Activated naive CD4-positive, alpha-beta T cell treated with anti-CD3 and anti-CD28 coated beads, Interleukin-2, amount 50 U/mL, for 72 hours (primary cell): ENCODE measurements at regions not wholly inside any gene's neighbourhood (a gene's known extent, or its start where the extent isn't known, plus 50 kb on each side); places are given as distances from the start of the nearest gene placed in this dataset.
"Not testable (repeated sequence)": the region's sequence is repeated elsewhere in the genome, so short reads cannot be mapped to it uniquely, and the experiment has no call there.

Experiments
- ATAC-seq, 2 donors: fragments of 150-1000 bp; cut with Tn5 transposase; 2 replicates each; pipeline ENCODE4 v1.10.0; 2021; ENCODE audit warnings: mild to moderate bottlenecking in 2 of 2, moderate library complexity in 2 of 2
- DNase-seq, 2 donors: peaks; one replicate each; pipeline ENCODE4 v3.0.0; 2021 to 2022; ENCODE audit warnings: low spot score in 2 of 2
- H3K27ac Mint-ChIP-seq, 2 donors: one replicate each; pipeline ENCODE4 v1.8.0; 2022; ENCODE audit warnings: mild to moderate bottlenecking in 2 of 2, mixed read lengths in 2 of 2
- H3K36me3 Mint-ChIP-seq, 2 donors: one replicate each; pipeline ENCODE4 v1.8.0; 2022; ENCODE audit warnings: mixed read lengths in 2 of 2
- H3K9me3 Mint-ChIP-seq, 2 donors: one replicate each; pipeline ENCODE4 v1.8.0; 2022; ENCODE audit warnings: mixed read lengths in 2 of 2

- peaks cover 10 to 20% of the 10 kb centered on the region in 2 donors for H3K9me3 Mint-ChIP-seq
- no peaks in the 10 kb centered on the region for H3K36me3 Mint-ChIP-seq
- ATAC-seq: no peak
- H3K27ac Mint-ChIP-seq: no peak overlapping the region
- DNase-seq: no peak
Measured at GRCh38 chr2:52463457-52463856, 1304.1 kb upstream of the CHAC2 start.

- Mint-ChIP-seq H3K9me3 (peaks cover 5 to 18% of the 10 kb centered on the region in 2 donors), H3K36me3 (no peaks in the 10 kb centered on the region), H3K27ac (no peak overlapping the region)
- DNase-seq (no peak), ATAC-seq (no peak)
Measured at GRCh38 chr2:52456561-52457377, 1310.8 kb upstream of the CHAC2 start.

GRCh38 chr2:52454962-52455361 is 1312.6 kb upstream of the CHAC2 start:
- ATAC-seq (no peak), DNase-seq (no peak)
- H3K9me3 Mint-ChIP-seq: peaks cover 5 to 18% of the 10 kb centered on the region in 2 donors
- H3K27ac Mint-ChIP-seq: no peak overlapping the region
- H3K36me3 Mint-ChIP-seq: no peaks in the 10 kb centered on the region

- DNase-seq: no peak
- Mint-ChIP-seq H3K36me3 (no peaks in the 10 kb centered on the region), H3K27ac (no peak overlapping the region), H3K9me3 (peaks cover 5 to 18% of the 10 kb centered on the region in 2 donors)
- no peak for ATAC-seq
Measured at GRCh38 chr2:52452201-52452600, 1315.4 kb upstream of the CHAC2 start.

GRCh38 chr2:52445686-52446085 is 1321.9 kb upstream of the CHAC2 start:
- Mint-ChIP-seq H3K9me3 (no peaks in the 10 kb centered on the region), H3K27ac (no peak overlapping the region), H3K36me3 (no peaks in the 10 kb centered on the region)
- DNase-seq: no peak
- no peak for ATAC-seq

GRCh38 chr2:52431352-52431760 is 1336.2 kb upstream of the CHAC2 start:
- ATAC-seq (no peak), DNase-seq (no peak)
- peaks cover 6 to 15% of the 10 kb centered on the region in 2 donors for H3K9me3 Mint-ChIP-seq
- H3K27ac Mint-ChIP-seq: no peak overlapping the region
- H3K36me3 Mint-ChIP-seq: no peaks in the 10 kb centered on the region

- Mint-ChIP-seq H3K9me3 (peaks cover 6 to 15% of the 10 kb centered on the region in 2 donors), H3K36me3 (no peaks in the 10 kb centered on the region), H3K27ac (no peak overlapping the region)
- no peak for ATAC-seq
- DNase-seq: no peak
Measured at GRCh38 chr2:52429740-52430139, 1337.9 kb upstream of the CHAC2 start.

- DNase-seq: no peak
- peaks cover 6 to 15% of the 10 kb centered on the region in 2 donors for H3K9me3 Mint-ChIP-seq
- H3K27ac Mint-ChIP-seq: no peak overlapping the region
- H3K36me3 Mint-ChIP-seq: no peaks in the 10 kb centered on the region
- ATAC-seq: no peak
Measured at GRCh38 chr2:52429171-52429570, 1338.4 kb upstream of the CHAC2 start.

- Mint-ChIP-seq H3K36me3 (no peaks in the 10 kb centered on the region), H3K27ac (no peak overlapping the region), H3K9me3 (peaks cover 6 to 15% of the 10 kb centered on the region in 2 donors)
- DNase-seq (no peak), ATAC-seq (no peak)
Measured at GRCh38 chr2:52428224-52428623, 1339.4 kb upstream of the CHAC2 start.

GRCh38 chr2:52423655-52424054 is 1343.9 kb upstream of the CHAC2 start:
- Mint-ChIP-seq H3K36me3 (no peaks in the 10 kb centered on the region), H3K27ac (no peak overlapping the region), H3K9me3 (peaks cover 4 to 8% of the 10 kb centered on the region in 2 donors)
- DNase-seq: no peak
- no peak for ATAC-seq

- H3K36me3 Mint-ChIP-seq: no peaks in the 10 kb centered on the region
- ATAC-seq (no peak), DNase-seq (no peak)
- no peak overlapping the region for H3K27ac Mint-ChIP-seq
- H3K9me3 Mint-ChIP-seq: peaks cover 2 to 8% of the 10 kb centered on the region in 2 donors
Measured at GRCh38 chr2:52423111-52423510, 1344.5 kb upstream of the CHAC2 start.

GRCh38 chr2:52416340-52416739 is 1351.3 kb upstream of the CHAC2 start:
- Mint-ChIP-seq H3K36me3 (no peaks in the 10 kb centered on the region), H3K27ac (no peak overlapping the region), H3K9me3 (peaks cover 6 to 22% of the 10 kb centered on the region in 2 donors)
- ATAC-seq (no peak), DNase-seq (no peak)

- no peak for DNase-seq
- ATAC-seq: no peak
- Mint-ChIP-seq H3K9me3 (peaks cover 6 to 18% of the 10 kb centered on the region in 2 donors), H3K27ac (no peak overlapping the region), H3K36me3 (no peaks in the 10 kb centered on the region)
Measured at GRCh38 chr2:52414561-52415295, 1352.9 kb upstream of the CHAC2 start.

- H3K27ac Mint-ChIP-seq, H3K36me3 Mint-ChIP-seq, ATAC-seq, DNase-seq: not testable (repeated sequence)
- peaks cover 6 to 22% of the 10 kb centered on the region in 2 donors for H3K9me3 Mint-ChIP-seq
Measured at GRCh38 chr2:52409308-52410118, 1358.1 kb upstream of the CHAC2 start.

- Mint-ChIP-seq H3K27ac (no peak overlapping the region), H3K36me3 (peaks cover 0 to 7% of the 10 kb centered on the region in 2 donors), H3K9me3 (peaks cover 0 to 4% of the 10 kb centered on the region in 2 donors)
- no peak for DNase-seq
- no peak for ATAC-seq
Measured at GRCh38 chr2:52405980-52406379, 1361.6 kb upstream of the CHAC2 start.

- ATAC-seq (no peak), DNase-seq (no peak)
- H3K9me3 Mint-ChIP-seq: peaks cover 4 to 6% of the 10 kb centered on the region in 2 donors
- H3K27ac Mint-ChIP-seq: no peak overlapping the region
- peaks cover 0 to 7% of the 10 kb centered on the region in 2 donors for H3K36me3 Mint-ChIP-seq
Measured at GRCh38 chr2:52404866-52405265, 1362.7 kb upstream of the CHAC2 start.

- DNase-seq (no peak), ATAC-seq (no peak)
- Mint-ChIP-seq H3K36me3 (peaks cover 0 to 7% of the 10 kb centered on the region in 2 donors), H3K27ac (no peak overlapping the region), H3K9me3 (peaks cover 8 to 11% of the 10 kb centered on the region in 2 donors)
Measured at GRCh38 chr2:52404046-52404445, 1363.6 kb upstream of the CHAC2 start.
